Epithelial cell of proximal tubule (primary cell): ENCODE measurements at regions not wholly inside any gene's neighbourhood (a gene's known extent, or its start where the extent isn't known, plus 50 kb on each side); places are given as distances from the start of the nearest gene placed in this dataset.
"Not testable (repeated sequence)": the region's sequence is repeated elsewhere in the genome, so short reads cannot be mapped to it uniquely, and the experiment has no call there.

ENCODE experiments used
- DNase-seq: peaks from one replicate; pipeline ENCODE4 v3.0.0-alpha.2; 2011; ENCODE audit warnings: low read depth
- H3K4me3 ChIP-seq: 2 replicates; pipeline ENCODE4 v1.5.1; 2011; ENCODE audit warnings: low read depth, mild to moderate bottlenecking, low read length
- CTCF ChIP-seq: conservative IDR thresholded peaks from 2 replicates; pipeline ENCODE4 v1.5.1; 2012; ENCODE audit warnings: low read depth, mild to moderate bottlenecking, low read length

GRCh38 chr7:106536079-106536478, 124.9 kb downstream of the CCDC71L start:
- TF ChIP-seq CTCF, result no peak
- no peak for DNase-seq
- no peak overlapping the region for H3K4me3 ChIP-seq

- no peak overlapping the region for H3K4me3 ChIP-seq
- DNase-seq, result no peak
- TF ChIP-seq CTCF, result no peak
Measured at GRCh38 chr7:106535234-106535932, 125.6 kb downstream of the CCDC71L start.

GRCh38 chr7:106534271-106534846, 126.6 kb downstream of the CCDC71L start:
- no peak for TF ChIP-seq CTCF
- H3K4me3 ChIP-seq, result no peak overlapping the region
- no peak for DNase-seq

GRCh38 chr7:106530183-106530582, 130.8 kb downstream of the CCDC71L start:
- DNase-seq, result not testable (repeated sequence)

GRCh38 chr7:106526617-106527016, 134.3 kb downstream of the CCDC71L start:
- H3K4me3 ChIP-seq, DNase-seq: not testable (repeated sequence)

More at GRCh38 chr7:106530183-106530582, 130.8 kb downstream of the CCDC71L start:
- not testable (repeated sequence) for H3K4me3 ChIP-seq

GRCh38 chr7:106524690-106525059, 136.3 kb downstream of the CCDC71L start:
- H3K4me3 ChIP-seq, result no peak overlapping the region
- no peak for TF ChIP-seq CTCF

GRCh38 chr7:106523482-106523881, 137.5 kb downstream of the CCDC71L start:
- no peak overlapping the region for H3K4me3 ChIP-seq
- TF ChIP-seq CTCF, result no peak
- DNase-seq, result no peak

More at GRCh38 chr7:106524690-106525059, 136.3 kb downstream of the CCDC71L start:
- DNase-seq, result no peak

GRCh38 chr7:106522696-106523095, 138.3 kb downstream of the CCDC71L start:
- TF ChIP-seq CTCF, result no peak
- no peak overlapping the region for H3K4me3 ChIP-seq
- no peak for DNase-seq
